Mesenchymal stem cell (in vitro differentiated cells and primary cell): ENCODE measurements at regions not wholly inside any gene's neighbourhood (a gene's known extent, or its start where the extent isn't known, plus 50 kb on each side); places are given as distances from the start of the nearest gene placed in this dataset.

Experiments used
- DNase-seq: peaks from one replicate; pipeline ENCODE4 v3.0.0-alpha.2; 2013
- H2AFZ ChIP-seq: one replicate; pipeline ENCODE4 v1.6.1; 2013; ENCODE audit warnings: low read depth, mild to moderate bottlenecking, control low read depth, inconsistent platforms, low read length, moderate library complexity
- H2AK5ac ChIP-seq: 2 replicates; pipeline ENCODE4 v1.6.1; 2013; ENCODE audit warnings: low read length, moderate library complexity, mild to moderate bottlenecking, inconsistent platforms; ENCODE audit not compliant: severe bottlenecking
- H2BK120ac ChIP-seq: one replicate; pipeline ENCODE4 v1.6.1; 2013; ENCODE audit warnings: low read depth, mild to moderate bottlenecking, inconsistent platforms, low read length, moderate library complexity
- H2BK12ac ChIP-seq, 2 experiments: one replicate each; pipeline ENCODE4 v1.6.1; 2013; ENCODE audit warnings: inconsistent platforms in 2 of 2, low read length in 2 of 2, mild to moderate bottlenecking in 2 of 2, moderate library complexity in 2 of 2, control low read depth in 1 of 2
- H2BK15ac ChIP-seq: one replicate; pipeline ENCODE4 v1.6.1; 2013; ENCODE audit warnings: mild to moderate bottlenecking, low read depth, inconsistent platforms; ENCODE audit not compliant: poor library complexity, severe bottlenecking
- H2BK5ac ChIP-seq: 2 replicates; pipeline ENCODE4 v1.6.1; 2013; ENCODE audit warnings: low read depth, mild to moderate bottlenecking, low read length, control low read depth, inconsistent platforms; ENCODE audit not compliant: poor library complexity, severe bottlenecking
- H3K14ac ChIP-seq, 2 experiments: one replicate each; pipeline ENCODE4 v1.6.1; 2013; ENCODE audit warnings: inconsistent platforms in 2 of 2, low read length in 2 of 2, control low read depth in 1 of 2, mild to moderate bottlenecking in 1 of 2, moderate library complexity in 1 of 2
- H3K18ac ChIP-seq, 2 experiments: one replicate each; pipeline ENCODE4 v1.6.1; 2013; ENCODE audit warnings: inconsistent platforms in 2 of 2, low read length in 2 of 2, control low read depth in 1 of 2, low read depth in 1 of 2, mild to moderate bottlenecking in 1 of 2
- H3K23ac ChIP-seq, 2 experiments: one replicate each; pipeline ENCODE4 v1.6.1; 2013; ENCODE audit warnings: inconsistent platforms in 2 of 2, low read length in 2 of 2, mild to moderate bottlenecking in 2 of 2, moderate library complexity in 2 of 2, control low read depth in 1 of 2
- H3K27ac ChIP-seq: 2 replicates; pipeline ENCODE4 v1.5.1; 2013; ENCODE audit warnings: mild to moderate bottlenecking, moderate library complexity, low read length, control low read depth, inconsistent platforms; ENCODE audit not compliant: poor library complexity, severe bottlenecking
- H3K27me3 ChIP-seq, 2 experiments: 2 replicates each; pipeline versions ENCODE4 v1.6.1 to v1.7.0; 2013; ENCODE audit warnings: low read length in 2 of 2, mild to moderate bottlenecking in 2 of 2, moderate library complexity in 2 of 2, control low read depth in 1 of 2, inconsistent platforms in 1 of 2; ENCODE audit not compliant: control insufficient read depth in 1 of 2, insufficient read depth in 1 of 2
- H3K36me3 ChIP-seq, 2 experiments: 2 replicates each; pipeline versions ENCODE4 v1.6.1 to v1.7.0; 2013; ENCODE audit warnings: low read length in 2 of 2, control low read depth in 1 of 2, inconsistent platforms in 1 of 2, low read depth in 1 of 2, mild to moderate bottlenecking in 1 of 2; ENCODE audit not compliant: insufficient read depth in 2 of 2, control insufficient read depth in 1 of 2
- H3K4ac ChIP-seq, 2 experiments: one replicate each; pipeline ENCODE4 v1.6.1; 2013; ENCODE audit warnings: inconsistent platforms in 2 of 2, low read length in 2 of 2, mild to moderate bottlenecking in 2 of 2, moderate library complexity in 2 of 2, control low read depth in 1 of 2, low read depth in 1 of 2
- H3K4me1 ChIP-seq: 2 replicates; pipeline ENCODE4 v1.6.1; 2013; ENCODE audit warnings: low read depth, low read length, control low read depth; ENCODE audit not compliant: control insufficient read depth, insufficient read depth
- H3K4me2 ChIP-seq: 2 replicates; pipeline ENCODE4 v1.6.1; 2013; ENCODE audit warnings: low read length, mild to moderate bottlenecking, inconsistent platforms; ENCODE audit not compliant: poor library complexity, severe bottlenecking
- H3K4me3 ChIP-seq, 2 experiments: 2 replicates each; pipeline versions ENCODE4 v1.5.1 to v1.7.0; 2013; ENCODE audit warnings: low read length in 2 of 2, mild to moderate bottlenecking in 2 of 2, control low read depth in 1 of 2, low read depth in 1 of 2; ENCODE audit not compliant: insufficient read depth in 1 of 2
- H3K79me1 ChIP-seq: replicated peaks from 2 replicates; pipeline ENCODE4 v1.6.1; 2013; ENCODE audit warnings: mild to moderate bottlenecking, control low read depth, low read length, inconsistent platforms; ENCODE audit not compliant: poor library complexity, severe bottlenecking
- H3K9ac ChIP-seq: 2 replicates; pipeline ENCODE4 v1.7.0; 2013; ENCODE audit warnings: mild to moderate bottlenecking, low read length, moderate library complexity
- H3K9me3 ChIP-seq: 2 replicates; pipeline ENCODE4 v1.7.0; 2013; ENCODE audit warnings: mild to moderate bottlenecking, low read length; ENCODE audit not compliant: control insufficient read depth
- H4K8ac ChIP-seq: one replicate; pipeline ENCODE4 v1.6.1; 2013; ENCODE audit warnings: inconsistent platforms, mild to moderate bottlenecking, low read length, moderate library complexity
- H4K91ac ChIP-seq: one replicate; pipeline ENCODE4 v1.6.1; 2013; ENCODE audit warnings: mild to moderate bottlenecking, low read length, inconsistent platforms
- WGBS: methylation state at CpG from one replicate; pipeline ENCODE4 v1.1.7; 2013; ENCODE audit warnings: mixed read lengths; 5-methylcytosine and 5-hydroxymethylcytosine counted together

GRCh38 chr10:83522881-83523386 lies 616.4 kb upstream of the GHITM start:
- Histone ChIP-seq H3K36me3 (peaks cover 0 to 5% of the 10 kb centered on the region in 2 experiments), H2BK5ac (peak overlapping the region; percentile 100), H3K23ac (no peak overlapping the region), H3K18ac (no peak overlapping the region), H2AK5ac (peak overlapping the region; percentile 53), H2AFZ (no peak overlapping the region), H3K27ac (peak overlapping the region; percentile 100), H3K4me1 (peaks cover 1% of the 10 kb centered on the region), H2BK15ac (no peak overlapping the region), H3K4me3 (no peak overlapping the region), H3K9me3 (peaks cover 14% of the 10 kb centered on the region), H2BK120ac (no peak overlapping the region), H3K27me3 (no peaks in the 10 kb centered on the region), H3K4ac (no peak overlapping the region), H3K79me1 (no peaks in the 10 kb centered on the region), H2BK12ac (no peak overlapping the region), H4K91ac (no peak overlapping the region), H4K8ac (no peak overlapping the region), H3K14ac (no peak overlapping the region), H3K4me2 (no peak overlapping the region), H3K9ac (no peak overlapping the region)
- peak; percentile 84 for DNase-seq
- 3% methylated on average over 3 of the region's 3 CpGs for WGBS

- Histone ChIP-seq H3K36me3 (peaks cover 0 to 5% of the 10 kb centered on the region in 2 experiments), H3K9me3 (peaks cover 33% of the 10 kb centered on the region), H3K4ac (no peak overlapping the region), H4K8ac (no peak overlapping the region), H2BK5ac (no peak overlapping the region), H3K27ac (no peak overlapping the region), H3K18ac (no peak overlapping the region), H3K9ac (no peak overlapping the region), H2BK15ac (no peak overlapping the region), H2BK12ac (no peak overlapping the region), H2AFZ (no peak overlapping the region), H3K4me3 (no peak overlapping the region), H2AK5ac (no peak overlapping the region), H3K14ac (no peak overlapping the region), H3K4me2 (no peak overlapping the region), H3K23ac (no peak overlapping the region), H3K79me1 (no peaks in the 10 kb centered on the region), H3K27me3 (no peaks in the 10 kb centered on the region), H4K91ac (no peak overlapping the region), H2BK120ac (no peak overlapping the region), H3K4me1 (no peaks in the 10 kb centered on the region)
- DNase-seq, result no peak
Measured at GRCh38 chr10:83527934-83528333, 611.4 kb upstream of the GHITM start.

- Histone ChIP-seq H3K79me1 (no peaks in the 10 kb centered on the region), H2BK15ac (no peak overlapping the region), H2AK5ac (no peak overlapping the region), H4K8ac (no peak overlapping the region), H3K4ac (no peak overlapping the region), H3K4me2 (no peak overlapping the region), H3K36me3 (no peaks in the 10 kb centered on the region), H2BK12ac (no peak overlapping the region), H3K27ac (no peak overlapping the region), H4K91ac (no peak overlapping the region), H2BK120ac (no peak overlapping the region), H2BK5ac (no peak overlapping the region), H3K9me3 (peaks cover 20% of the 10 kb centered on the region), H3K23ac (no peak overlapping the region), H3K9ac (no peak overlapping the region), H2AFZ (no peak overlapping the region), H3K4me3 (no peak overlapping the region), H3K18ac (no peak overlapping the region), H3K14ac (no peak overlapping the region), H3K27me3 (no peaks in the 10 kb centered on the region), H3K4me1 (no peaks in the 10 kb centered on the region)
- no peak for DNase-seq
- 68% methylated on average over 1 of the region's 1 CpG for WGBS
Measured at GRCh38 chr10:83533290-83533689, 606.0 kb upstream of the GHITM start.

- Histone ChIP-seq H2BK5ac (peak overlapping the region; percentile 80), H3K9me3 (no peaks in the 10 kb centered on the region), H2BK15ac (no peak overlapping the region), H4K91ac (no peak overlapping the region), H3K18ac (no peak overlapping the region), H3K9ac (no peak overlapping the region), H2AK5ac (peak overlapping the region; percentile 81), H3K4me2 (no peak overlapping the region), H3K4ac (peak overlapping the region in 1 of 2 experiments; percentile 26), H3K4me3 (no peak overlapping the region), H2BK120ac (no peak overlapping the region), H3K4me1 (peaks cover 2% of the 10 kb centered on the region), H3K27ac (peak overlapping the region; percentile 94), H3K23ac (no peak overlapping the region), H2BK12ac (no peak overlapping the region), H3K14ac (no peak overlapping the region), H3K79me1 (no peaks in the 10 kb centered on the region), H3K27me3 (no peaks in the 10 kb centered on the region), H3K36me3 (no peaks in the 10 kb centered on the region), H4K8ac (no peak overlapping the region), H2AFZ (peak overlapping the region; percentile 14)
- peak; percentile 80 for DNase-seq
- WGBS, result 36% methylated on average over 1 of the region's 4 CpGs
Measured at GRCh38 chr10:83536426-83536825, 602.9 kb upstream of the GHITM start.
